Endothelial cell of umbilical vein (primary cell): ENCODE measurements at regions not wholly inside any gene's neighbourhood (a gene's known extent, or its start where the extent isn't known, plus 50 kb on each side); places are given as distances from the start of the nearest gene placed in this dataset.

Experiments used
- BruUV-seq: library from RNA; stranded (reverse); fragments of 400-500 nt; replicated peaks from 2 replicates; lab custom pipeline; 2021; lab: Mats Ljungman, UMichigan
- CTCF ChIA-PET: fragments of 300-600, 350-600 bp; sonication (Branson Sonifier 250); formaldehyde crosslinking; loops from one replicate; lab custom pipeline; 2021; ENCODE audit warnings: antibody characterized with exemption, inconsistent platforms; lab: Charles Lee
- POLR2A ChIA-PET: fragments of 300-600, 350-600 bp; sonication (Branson Sonifier 250); formaldehyde crosslinking; loops from one replicate; lab custom pipeline; 2021; ENCODE audit warnings: antibody characterized with exemption, inconsistent platforms; lab: Charles Lee
- DNase-seq: peaks from one replicate; pipeline ENCODE4 v3.0.0-alpha.2; 2011; ENCODE audit warnings: low read depth, low spot score
- FAIRE-seq: peaks from 2 replicates; lab custom pipeline; 2011; peaks lifted over from hg19 to GRCh38; lab: Jason Lieb, UNC
- H2AFZ ChIP-seq: 2 replicates; pipeline ENCODE4 v1.6.0; 2012; ENCODE audit warnings: low read depth, low read length, control low read depth, inconsistent platforms
- H3K27ac ChIP-seq: 2 replicates; pipeline ENCODE4 v1.5.1; 2011; ENCODE audit warnings: low read depth, mild to moderate bottlenecking, control low read depth, low read length, moderate library complexity; ENCODE audit not compliant: insufficient read depth
- H3K27me3 ChIP-seq, 2 experiments: 2 replicates each; pipeline versions ENCODE4 v1.6.0 to v1.6.1; 2011; ENCODE audit warnings: low read length in 2 of 2, mixed read lengths in 1 of 2; ENCODE audit not compliant: control insufficient read depth in 2 of 2, insufficient read depth in 2 of 2
- H3K36me3 ChIP-seq, 2 experiments: 2 replicates in 1 of 2; 3 replicates in 1 of 2; pipeline ENCODE4 v1.5.1; 2011; ENCODE audit warnings: low read length in 2 of 2, mild to moderate bottlenecking in 1 of 2, moderate library complexity in 1 of 2; ENCODE audit not compliant: control insufficient read depth in 2 of 2, insufficient read depth in 2 of 2; ENCODE audit errors: extremely low read depth in 1 of 2
- H3K4me1 ChIP-seq: 3 replicates; pipeline ENCODE4 v1.5.1; 2011; ENCODE audit warnings: mild to moderate bottlenecking, low read length; ENCODE audit not compliant: control insufficient read depth, insufficient read depth; ENCODE audit errors: extremely low read depth
- H3K4me2 ChIP-seq: 2 replicates; pipeline ENCODE4 v1.6.1; 2011; ENCODE audit warnings: low read length, control low read depth, mixed read lengths; ENCODE audit not compliant: insufficient read depth
- H3K4me3 ChIP-seq, 3 experiments: fragments of 200-600 bp in 1 of 3; sonication (generic), shearing (Covaris generic) in 1 of 3; replicated peaks in 1 of 3; 2 replicates each; pipeline ENCODE4 v1.5.1; 2011 to 2016; ENCODE audit warnings: control low read depth in 3 of 3, low read length in 3 of 3, mild to moderate bottlenecking in 2 of 3, inconsistent platforms in 1 of 3, low read depth in 1 of 3, moderate library complexity in 1 of 3; ENCODE audit not compliant: insufficient read depth in 1 of 3
- H3K79me2 ChIP-seq: 2 replicates; pipeline ENCODE4 v1.6.0; 2012; ENCODE audit warnings: low read length, inconsistent platforms; ENCODE audit not compliant: control insufficient read depth, insufficient read depth
- H3K9ac ChIP-seq: replicated peaks from 2 replicates; pipeline ENCODE3; 2011; ENCODE audit warnings: low read length, control low read depth; ENCODE audit not compliant: insufficient read depth; ENCODE audit errors: extremely low read depth
- H3K9me1 ChIP-seq: replicated peaks from 3 replicates; pipeline ENCODE4 v1.6.0; 2011; ENCODE audit warnings: mild to moderate bottlenecking, low read length; ENCODE audit not compliant: control insufficient read depth, insufficient read depth; ENCODE audit errors: extremely low read depth
- H3K9me3 ChIP-seq: replicated peaks from 2 replicates; pipeline ENCODE4 v1.5.1; 2012; ENCODE audit warnings: low read length, inconsistent platforms; ENCODE audit not compliant: control insufficient read depth, insufficient read depth
- H4K20me1 ChIP-seq: replicated peaks from 2 replicates; pipeline ENCODE3; 2011; ENCODE audit warnings: mild to moderate bottlenecking, low read length; ENCODE audit not compliant: control insufficient read depth, insufficient read depth; ENCODE audit errors: extremely low read depth
- EZH2 ChIP-seq: IDR thresholded peaks from 2 replicates; pipeline ENCODE4 v1.6.1; 2012; ENCODE audit warnings: borderline replicate concordance, low read depth, mild to moderate bottlenecking, moderate library complexity, low read length, inconsistent platforms; ENCODE audit not compliant: severe bottlenecking
- FOS ChIP-seq: IDR thresholded peaks from 2 replicates; pipeline ENCODE4 v1.6.1; 2011; ENCODE audit warnings: mild to moderate bottlenecking, low read length, moderate library complexity, borderline replicate concordance; ENCODE audit not compliant: insufficient read depth
- GATA2 ChIP-seq: IDR thresholded peaks from 2 replicates; pipeline ENCODE4 v1.7.0; 2011; ENCODE audit warnings: low read depth, mild to moderate bottlenecking, moderate library complexity, mixed read lengths, low read length; ENCODE audit not compliant: insufficient read length, insufficient read depth
- JUN ChIP-seq: IDR thresholded peaks from 2 replicates; pipeline ENCODE4 v1.6.1; 2011; ENCODE audit warnings: borderline replicate concordance, low read depth; ENCODE audit not compliant: insufficient read length, insufficient read depth
- MYC ChIP-seq: IDR thresholded peaks from one replicate; pipeline ENCODE4 v1.6.1; 2011; ENCODE audit warnings: mild to moderate bottlenecking, low read depth, low read length
- POLR2A ChIP-seq: IDR thresholded peaks from 2 replicates; pipeline ENCODE4 v1.6.1; 2012; ENCODE audit warnings: low read depth, mild to moderate bottlenecking, control low read depth, low read length
- POLR2AphosphoS5 ChIP-seq: IDR thresholded peaks from 2 replicates; pipeline ENCODE4 v1.6.1; 2012; ENCODE audit warnings: low read depth, mild to moderate bottlenecking, control low read depth, low read length, moderate library complexity; ENCODE audit not compliant: insufficient read depth
- dilution Hi-C: fragments of 300-500 bp; cut with MboI; formaldehyde crosslinking; loops from one replicate; pipeline ENCODE4 v1.15.0; 2019; ENCODE audit warnings: low sequenced_read_pairs; ENCODE audit not compliant: extremely low pct_ligation_motif_present
- intact Hi-C: fragments of 100-400 bp; cut with micrococcal nuclease; formaldehyde crosslinking; loops from one replicate; pipeline ENCODE4 v1.10.0; 2022
- TF ChIP-seq, protein P1 (sequence below), 2 donors: IDR thresholded peaks; 1 replicate in 1 of 2; 2 replicates in 1 of 2; pipeline ENCODE4 v1.5.1; 2011; ENCODE audit warnings: low read length in 2 of 2, mild to moderate bottlenecking in 2 of 2, moderate library complexity in 2 of 2, control low read depth in 1 of 2, inconsistent platforms in 1 of 2, low read depth in 1 of 2; ENCODE audit not compliant: insufficient read depth in 1 of 2; ENCODE audit errors: extremely low read depth in 1 of 2

GRCh38 chr4:87901422-87901992 lies 68.7 kb downstream of the MEPE start:
- DNase-seq (no peak), FAIRE-seq (no peak)
- intact Hi-C loops: no loop called here
- Histone ChIP-seq H3K4me3 (no peak overlapping the region), H2AFZ (no peak overlapping the region), H3K9me3 (no peaks in the 10 kb centered on the region), H3K27me3 (no peaks in the 10 kb centered on the region), H3K36me3 (no peaks in the 10 kb centered on the region), H3K9ac (no peak overlapping the region), H3K4me2 (no peak overlapping the region), H3K79me2 (no peaks in the 10 kb centered on the region), H3K9me1 (no peaks in the 10 kb centered on the region), H3K27ac (no peak overlapping the region), H3K4me1 (peaks cover 8% of the 10 kb centered on the region), H4K20me1 (no peaks in the 10 kb centered on the region)
- dilution Hi-C loops: no loop called here
- CTCF ChIA-PET: interaction anchor here (0.7 to 1.8 kb wide), 4 partner anchors 12 to 84 kb away, joined by 3 to 6 read pairs (median 5); no protein-coding TSS in a partner anchor
- no TSS peak for BruUV-seq
- POLR2A ChIA-PET: interaction anchor here (0.6 kb wide), 1 partner anchor 1396 kb away, joined by 5 read pairs; no protein-coding TSS in a partner anchor
- no peak for TF ChIP-seq FOS

DNA sequence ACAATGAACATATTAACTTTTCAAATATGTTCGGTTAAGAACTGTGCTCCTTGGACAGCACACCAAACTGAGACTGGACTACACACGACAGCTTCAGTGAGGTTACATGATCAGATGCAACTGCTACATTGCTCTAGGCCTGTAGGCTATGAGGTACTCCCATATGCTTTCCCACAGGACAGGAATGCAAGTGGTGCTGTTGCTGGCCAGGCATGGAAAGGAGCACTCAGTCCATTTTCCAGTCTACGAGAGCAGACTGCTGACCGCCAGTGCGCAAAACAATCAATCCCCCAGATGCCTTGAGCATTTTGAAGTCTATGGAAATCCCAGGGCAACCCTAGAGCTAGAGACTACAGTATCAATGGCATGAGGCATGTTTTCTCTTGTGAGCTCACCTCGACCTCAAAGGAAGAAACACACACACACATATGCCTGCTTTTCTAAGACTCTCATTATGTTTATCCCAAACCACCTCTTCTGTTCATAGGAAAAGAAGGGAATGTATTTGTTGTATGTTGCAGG lies 70.8 kb upstream of the SPP1 start:
- no peak overlapping the region for H3K9ac ChIP-seq
- no peak overlapping the region for H2AFZ ChIP-seq
- no peak overlapping the region for H3K4me3 ChIP-seq
- no peaks in the 10 kb centered on the region for H3K27me3 ChIP-seq
- H3K36me3 ChIP-seq: no peaks in the 10 kb centered on the region
- intact Hi-C loops: no loop called here
- no peaks in the 10 kb centered on the region for H3K9me1 ChIP-seq
- dilution Hi-C loops: no loop called here
- ChIA-PET POLR2A (no interaction called here), CTCF (interaction anchor here (1.5 kb wide), 1 partner anchor 40 kb away, joined by 4 read pairs; no protein-coding TSS in a partner anchor)
- no TSS peak for BruUV-seq
- FAIRE-seq (no peak), DNase-seq (no peak)
- no peaks in the 10 kb centered on the region for H3K9me3 ChIP-seq
- no peaks in the 10 kb centered on the region for H3K79me2 ChIP-seq
- no peaks in the 10 kb centered on the region for H3K4me1 ChIP-seq
- no peak overlapping the region for H3K27ac ChIP-seq
- no peak overlapping the region for H3K4me2 ChIP-seq
- no peaks in the 10 kb centered on the region for H4K20me1 ChIP-seq
- TF ChIP-seq GATA2 (no peak), POLR2A (no peak), MYC (no peak), POLR2AphosphoS5 (no peak), JUN (no peak), EZH2 (no peak), FOS (no peak)
- TF ChIP-seq, protein P1, sequence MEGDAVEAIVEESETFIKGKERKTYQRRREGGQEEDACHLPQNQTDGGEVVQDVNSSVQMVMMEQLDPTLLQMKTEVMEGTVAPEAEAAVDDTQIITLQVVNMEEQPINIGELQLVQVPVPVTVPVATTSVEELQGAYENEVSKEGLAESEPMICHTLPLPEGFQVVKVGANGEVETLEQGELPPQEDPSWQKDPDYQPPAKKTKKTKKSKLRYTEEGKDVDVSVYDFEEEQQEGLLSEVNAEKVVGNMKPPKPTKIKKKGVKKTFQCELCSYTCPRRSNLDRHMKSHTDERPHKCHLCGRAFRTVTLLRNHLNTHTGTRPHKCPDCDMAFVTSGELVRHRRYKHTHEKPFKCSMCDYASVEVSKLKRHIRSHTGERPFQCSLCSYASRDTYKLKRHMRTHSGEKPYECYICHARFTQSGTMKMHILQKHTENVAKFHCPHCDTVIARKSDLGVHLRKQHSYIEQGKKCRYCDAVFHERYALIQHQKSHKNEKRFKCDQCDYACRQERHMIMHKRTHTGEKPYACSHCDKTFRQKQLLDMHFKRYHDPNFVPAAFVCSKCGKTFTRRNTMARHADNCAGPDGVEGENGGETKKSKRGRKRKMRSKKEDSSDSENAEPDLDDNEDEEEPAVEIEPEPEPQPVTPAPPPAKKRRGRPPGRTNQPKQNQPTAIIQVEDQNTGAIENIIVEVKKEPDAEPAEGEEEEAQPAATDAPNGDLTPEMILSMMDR (IDR thresholded peaks at IDR 0.05; ENCODE audit: extremely low read depth in 1 of 2, insufficient read depth in 1 of 2, low read depth in 1 of 2, low read length in 2 of 2): no peak
